GM23248 (cell line): ENCODE measurements at regions not wholly inside any gene's neighbourhood (a gene's known extent, or its start where the extent isn't known, plus 50 kb on each side); places are given as distances from the start of the nearest gene placed in this dataset.

ENCODE experiments used
- EZH2 ChIP-seq: fragments of 200-600 bp; sonication (generic); IDR thresholded peaks from 2 replicates; pipeline ENCODE4 v1.6.1; 2018; ENCODE audit warnings: antibody characterized with exemption, mild to moderate bottlenecking; ENCODE audit not compliant: insufficient read depth, poor library complexity, severe bottlenecking
- EZH2phosphoT487 ChIP-seq: fragments of 200-600 bp; sonication (generic); IDR thresholded peaks from 2 replicates; pipeline ENCODE4 v1.6.1; 2018; ENCODE audit warnings: antibody characterized with exemption, moderate library complexity, mild to moderate bottlenecking, low read depth; ENCODE audit not compliant: insufficient read depth

- TF ChIP-seq EZH2 (no peak), EZH2phosphoT487 (no peak)
These were observed 95.3 kb upstream of the CARD11 start for GRCh38 chr7:3138997-3139396.
